IPS-NIHi7 (cell line): ENCODE measurements at regions not wholly inside any gene's neighbourhood (a gene's known extent, or its start where the extent isn't known, plus 50 kb on each side); places are given as distances from the start of the nearest gene placed in this dataset.
A peak's percentile ranks its signal among the peaks of the same experiment; 100 is the strongest.
"Not testable (repeated sequence)": the region's sequence is repeated elsewhere in the genome, so short reads cannot be mapped to it uniquely, and the experiment has no call there.

Experiments used
- DNase-seq: peaks from one replicate; pipeline ENCODE4 v3.0.0; 2012; ENCODE audit warnings: mixed read lengths; ENCODE audit errors: extremely low spot score

DNA sequence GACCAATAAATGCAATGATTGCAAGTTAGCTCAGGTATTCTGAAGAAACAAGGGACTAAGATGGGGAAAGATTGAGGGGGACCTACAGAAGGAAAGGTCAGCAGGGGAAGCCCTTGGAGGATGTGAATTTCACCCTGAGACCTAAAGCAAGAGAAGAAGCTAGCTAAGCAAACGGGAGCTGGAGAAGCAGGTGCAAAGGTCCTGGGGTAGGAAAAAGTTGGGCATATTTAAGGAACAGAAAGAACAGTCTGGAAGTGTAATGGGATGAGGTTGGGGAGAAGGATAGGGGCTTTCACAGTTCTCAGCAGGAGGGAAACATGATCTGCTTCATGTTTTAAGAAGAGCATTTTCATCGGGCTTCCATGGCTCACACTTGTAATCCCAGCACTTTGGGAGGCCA lies 89.7 kb upstream of the SLC45A1 start:
- no peak for DNase-seq

GRCh38 chr1:8227674-8228073 lies 90.2 kb upstream of the SLC45A1 start:
- DNase-seq = not testable (repeated sequence)

DNA sequence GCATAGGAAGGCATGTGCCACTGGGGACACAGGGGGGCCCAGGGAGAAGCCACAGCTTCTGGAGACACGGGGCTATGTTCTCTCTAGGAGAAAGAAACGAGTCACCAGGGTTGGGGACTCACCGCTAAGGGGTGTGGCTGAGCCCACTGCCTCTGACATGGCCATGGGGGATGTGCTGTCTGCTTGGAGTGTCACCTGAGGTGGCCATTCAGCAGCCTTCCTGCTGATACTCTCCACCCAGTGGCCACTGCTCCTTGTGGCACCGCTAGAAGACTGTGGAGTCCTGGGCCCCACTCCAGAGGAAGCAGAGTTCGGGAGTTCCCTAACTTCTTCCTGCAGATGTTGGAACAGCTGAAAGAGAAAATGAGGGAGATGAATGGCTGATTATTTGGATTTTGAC lies 91.2 kb upstream of the SLC45A1 start:
- no peak for DNase-seq

GRCh38 chr1:8226024-8226423 lies 91.9 kb upstream of the SLC45A1 start:
- not testable (repeated sequence) for DNase-seq

DNA sequence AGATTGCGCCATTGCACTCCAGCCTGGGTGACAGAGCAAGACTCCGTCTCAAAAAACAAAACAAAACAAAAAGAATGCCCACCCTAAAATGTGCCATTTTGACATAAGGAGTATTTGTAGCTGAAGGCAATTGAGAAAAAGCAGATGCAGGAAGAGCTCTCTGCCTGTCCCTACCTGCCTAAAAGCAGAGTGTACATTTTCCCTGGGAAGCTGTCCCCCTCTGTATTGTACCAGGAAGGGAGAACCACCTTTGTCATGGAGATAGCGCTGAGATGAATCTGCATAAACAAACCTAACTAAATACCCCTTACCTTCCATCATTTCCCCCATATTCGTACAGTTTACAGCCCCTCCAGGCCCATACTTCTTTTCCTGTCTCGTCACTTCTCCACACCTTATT lies 94.4 kb upstream of the SLC45A1 start:
- DNase-seq = no peak

GRCh38 chr1:8222789-8223188 lies 95.1 kb upstream of the SLC45A1 start:
- no peak for DNase-seq

GRCh38 chr1:8219530-8219929 lies 98.4 kb upstream of the SLC45A1 start:
- no peak for DNase-seq

DNA sequence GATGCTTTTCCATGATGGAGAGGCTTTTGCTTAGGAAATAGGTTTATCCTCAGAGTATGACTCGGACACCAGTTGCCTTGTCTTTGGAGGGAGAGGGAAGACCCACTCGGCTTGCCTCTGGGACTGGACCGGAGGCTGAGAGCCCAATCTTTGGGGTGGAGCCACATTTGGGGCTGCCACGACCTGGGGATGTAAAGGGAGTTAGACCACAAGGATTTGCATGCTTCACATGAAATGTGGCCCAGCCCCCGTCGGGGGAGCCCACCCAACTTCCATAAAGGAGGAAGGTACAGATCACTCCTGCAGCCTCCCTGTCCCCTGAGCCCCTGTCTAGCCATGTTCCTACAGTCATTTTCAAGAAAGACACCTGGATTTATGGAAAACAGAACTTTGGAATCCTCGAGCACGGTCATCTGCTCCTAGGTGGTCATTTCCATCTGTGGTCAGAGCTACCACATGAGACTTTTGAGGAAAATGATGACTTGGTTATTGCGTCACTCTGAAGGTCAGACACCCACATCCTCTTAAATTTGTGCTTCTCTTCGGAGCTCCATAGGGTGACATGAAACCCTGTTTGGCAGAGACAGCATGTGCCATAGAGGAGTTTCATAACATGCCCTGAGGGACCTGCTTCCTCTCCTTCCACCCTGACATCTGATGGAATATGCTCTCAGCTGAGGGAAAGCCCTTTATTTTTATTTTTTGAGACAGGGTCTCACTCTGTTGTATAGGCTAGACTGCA lies 99.4 kb upstream of the SLC45A1 start:
- DNase-seq = no peak

DNA sequence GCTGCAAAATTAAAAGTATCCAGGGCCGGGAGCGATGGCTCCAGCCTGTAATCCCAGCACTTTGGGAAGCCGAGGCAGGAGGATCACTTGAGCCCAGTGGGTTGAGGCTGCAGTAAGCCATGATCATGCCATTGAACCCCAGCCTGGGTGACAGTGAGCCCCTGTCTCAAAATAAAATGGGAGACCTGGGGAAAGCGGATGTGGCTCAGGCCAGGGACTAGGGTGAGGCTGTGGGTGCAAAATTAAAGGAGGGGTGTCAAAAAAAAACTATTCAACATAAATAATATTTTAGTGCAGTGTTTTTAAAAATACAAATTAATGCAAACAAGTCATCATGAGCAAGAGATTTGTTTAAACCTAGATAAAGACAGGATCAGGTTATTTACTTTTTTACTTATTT lies 100.1 kb upstream of the SLC45A1 start:
- DNase-seq = no peak

- DNase-seq = peak; percentile 60
Observed at GRCh38 chr1:8217011-8217711, 100.8 kb upstream of the SLC45A1 start.

GRCh38 chr1:8216005-8216404 lies 101.9 kb upstream of the SLC45A1 start:
- no peak for DNase-seq

- DNase-seq = no peak
Observed at GRCh38 chr1:8214501-8215173, 103.3 kb upstream of the SLC45A1 start.

GRCh38 chr1:8213676-8214075 lies 104.2 kb upstream of the SLC45A1 start:
- no peak for DNase-seq

- no peak for DNase-seq
Observed at GRCh38 chr1:8213136-8213535, 104.8 kb upstream of the SLC45A1 start.

GRCh38 chr1:8212580-8213031 lies 105.3 kb upstream of the SLC45A1 start:
- no peak for DNase-seq

DNA sequence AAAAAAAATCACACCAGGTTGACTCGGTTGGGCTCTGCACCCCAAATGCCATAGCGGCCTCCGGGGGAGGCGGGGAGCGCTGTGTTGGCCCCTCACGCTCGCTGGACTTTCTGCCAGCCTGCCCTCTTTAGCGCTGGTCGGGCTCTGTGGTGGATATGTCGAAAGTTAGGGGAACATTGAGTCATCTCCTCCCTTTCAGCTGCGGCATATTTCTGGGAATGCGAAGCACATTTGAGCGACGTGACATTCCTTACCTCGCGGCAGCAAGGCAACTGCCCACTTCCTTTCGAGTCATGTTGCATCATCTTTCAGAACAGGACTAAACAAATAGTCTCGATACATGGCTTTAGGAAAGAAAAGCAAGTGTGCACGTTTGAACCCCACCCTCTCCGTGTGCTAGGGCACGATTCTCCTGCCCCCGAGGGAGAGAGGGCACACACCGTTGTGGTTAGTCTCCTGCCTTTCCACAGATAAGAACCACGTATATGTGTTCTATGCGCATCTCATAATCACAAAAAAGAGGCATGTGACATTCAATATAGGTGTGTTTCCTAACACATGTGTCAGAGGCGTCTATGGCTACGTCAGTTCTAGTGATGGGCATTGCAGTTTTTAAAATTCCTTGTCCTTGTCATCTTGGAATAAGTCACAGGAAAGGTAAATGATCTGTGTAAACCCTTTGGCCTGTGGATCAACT lies 105.9 kb upstream of the SLC45A1 start:
- DNase-seq = no peak

- DNase-seq = no peak
Observed at GRCh38 chr1:8211251-8211882, 106.5 kb upstream of the SLC45A1 start.

DNA sequence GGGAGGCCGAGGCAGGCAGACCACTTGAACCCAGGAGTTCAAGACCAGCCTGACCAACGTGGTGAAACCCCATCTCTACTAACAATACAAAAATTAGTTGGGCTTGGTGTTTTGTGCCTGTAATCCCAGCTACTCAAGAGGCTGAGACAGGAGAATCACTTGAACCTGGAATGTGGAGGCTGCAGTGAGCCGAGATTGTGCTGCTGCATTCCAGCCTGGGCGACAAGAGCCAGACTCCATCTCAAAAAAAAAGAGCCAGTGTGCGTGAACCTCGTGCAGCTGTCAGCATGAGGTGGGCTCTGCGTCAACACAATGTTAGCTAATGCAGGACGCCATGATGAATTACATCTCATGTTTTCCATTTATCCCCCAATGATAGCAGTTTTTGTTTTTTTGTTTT lies 110.7 kb upstream of the SLC45A1 start:
- DNase-seq = no peak

- no peak for DNase-seq
Observed at GRCh38 chr1:8206391-8206790, 111.5 kb upstream of the SLC45A1 start.

DNA sequence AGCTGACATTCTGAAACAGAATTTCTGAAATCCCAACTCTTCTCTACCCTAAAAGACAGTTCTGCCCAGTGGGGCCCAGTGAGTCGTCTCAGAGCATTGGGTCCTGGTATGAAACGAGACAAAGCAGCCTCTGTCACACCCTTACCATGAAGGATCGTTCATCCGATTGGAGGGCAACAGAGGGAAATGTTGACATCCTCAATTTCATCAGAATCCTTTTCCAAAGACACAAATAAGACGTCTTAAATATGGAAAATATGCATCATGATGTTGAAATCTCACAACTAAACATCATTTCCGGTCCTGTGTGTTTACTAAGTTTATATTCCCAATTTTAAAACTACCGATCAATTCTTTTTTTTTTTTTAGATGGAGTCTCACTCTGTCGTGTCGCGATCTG lies 112.1 kb upstream of the SLC45A1 start:
- DNase-seq = no peak

GRCh38 chr1:8204826-8205225 lies 113.1 kb upstream of the SLC45A1 start:
- no peak for DNase-seq

DNA sequence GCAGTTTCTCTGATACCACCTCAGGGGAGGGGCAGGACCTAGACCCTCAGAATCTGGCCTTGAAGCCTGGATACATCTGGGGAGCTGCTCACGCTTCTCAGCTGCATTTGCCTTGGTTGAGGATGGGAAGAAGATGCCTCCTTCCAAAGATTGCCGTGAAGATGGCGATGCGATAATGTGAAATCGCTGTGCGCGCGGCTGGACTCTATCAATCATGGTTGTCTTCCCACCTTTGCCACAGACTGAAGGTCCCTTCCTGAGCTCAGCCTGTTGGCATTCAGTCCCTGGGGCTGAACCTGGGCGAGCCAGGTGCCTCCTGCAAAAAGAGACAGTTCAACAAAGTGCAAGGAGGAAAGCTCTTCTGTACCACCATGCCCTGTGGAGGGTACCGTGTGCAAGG lies 114.4 kb upstream of the SLC45A1 start:
- no peak for DNase-seq
